ENCODE measurements at regions not wholly inside any gene's neighbourhood (a gene's known extent, or its start where the extent isn't known, plus 50 kb on each side); places are given as distances from the start of the nearest gene placed in this dataset.

- DNase-seq (ENCODE audit: low read depth), result no peak
- no peak overlapping the region for H3K4me3 ChIP-seq (ENCODE audit: low read depth, low read length)
- no peak for TF ChIP-seq CTCF (conservative IDR thresholded peaks at IDR 0.05; ENCODE audit: low read depth, low read length)
These were observed 103.8 kb downstream of the C1orf94 start for GRCh38 chr1:34280509-34280908.

GRCh38 chr1:34283142-34283541 lies 106.4 kb downstream of the C1orf94 start:
- no peak for TF ChIP-seq CTCF (conservative IDR thresholded peaks at IDR 0.05; ENCODE audit: low read depth, low read length)
- H3K4me3 ChIP-seq (ENCODE audit: low read depth, low read length), result no peak overlapping the region
- no peak for DNase-seq (ENCODE audit: low read depth)

- no peak overlapping the region for H3K4me3 ChIP-seq (ENCODE audit: low read depth, low read length)
- no peak for TF ChIP-seq CTCF (conservative IDR thresholded peaks at IDR 0.05; ENCODE audit: low read depth, low read length)
- DNase-seq (ENCODE audit: low read depth), result no peak
These were observed 109.8 kb downstream of the C1orf94 start for GRCh38 chr1:34286511-34286910.

- no peak for TF ChIP-seq CTCF (conservative IDR thresholded peaks at IDR 0.05; ENCODE audit: low read depth, low read length)
- no peak for DNase-seq (ENCODE audit: low read depth)
- H3K4me3 ChIP-seq (ENCODE audit: low read depth, low read length), result no peak overlapping the region
These were observed 114.1 kb downstream of the C1orf94 start for GRCh38 chr1:34290831-34291230.

- no peak for TF ChIP-seq CTCF (conservative IDR thresholded peaks at IDR 0.05; ENCODE audit: low read depth, low read length)
- no peak for DNase-seq (ENCODE audit: low read depth)
- H3K4me3 ChIP-seq (ENCODE audit: low read depth, low read length), result no peak overlapping the region
These were observed 115.8 kb downstream of the C1orf94 start for GRCh38 chr1:34292472-34292871.

GRCh38 chr1:34296059-34296458 lies 119.4 kb downstream of the C1orf94 start:
- DNase-seq (ENCODE audit: low read depth), result no peak
- H3K4me3 ChIP-seq (ENCODE audit: low read depth, low read length), result no peak overlapping the region
- TF ChIP-seq CTCF (conservative IDR thresholded peaks at IDR 0.05; ENCODE audit: low read depth, low read length), result no peak

- DNase-seq (ENCODE audit: low read depth), result no peak
- TF ChIP-seq CTCF (conservative IDR thresholded peaks at IDR 0.05; ENCODE audit: low read depth, low read length), result no peak
- no peak overlapping the region for H3K4me3 ChIP-seq (ENCODE audit: low read depth, low read length)
These were observed 126.1 kb downstream of the C1orf94 start for GRCh38 chr1:34302798-34303197.
